ENCODE measurements at regions not wholly inside any gene's neighbourhood (a gene's known extent, or its start where the extent isn't known, plus 50 kb on each side); places are given as distances from the start of the nearest gene placed in this dataset.
A peak's percentile ranks its signal among the peaks of the same experiment; 100 is the strongest.

DNA sequence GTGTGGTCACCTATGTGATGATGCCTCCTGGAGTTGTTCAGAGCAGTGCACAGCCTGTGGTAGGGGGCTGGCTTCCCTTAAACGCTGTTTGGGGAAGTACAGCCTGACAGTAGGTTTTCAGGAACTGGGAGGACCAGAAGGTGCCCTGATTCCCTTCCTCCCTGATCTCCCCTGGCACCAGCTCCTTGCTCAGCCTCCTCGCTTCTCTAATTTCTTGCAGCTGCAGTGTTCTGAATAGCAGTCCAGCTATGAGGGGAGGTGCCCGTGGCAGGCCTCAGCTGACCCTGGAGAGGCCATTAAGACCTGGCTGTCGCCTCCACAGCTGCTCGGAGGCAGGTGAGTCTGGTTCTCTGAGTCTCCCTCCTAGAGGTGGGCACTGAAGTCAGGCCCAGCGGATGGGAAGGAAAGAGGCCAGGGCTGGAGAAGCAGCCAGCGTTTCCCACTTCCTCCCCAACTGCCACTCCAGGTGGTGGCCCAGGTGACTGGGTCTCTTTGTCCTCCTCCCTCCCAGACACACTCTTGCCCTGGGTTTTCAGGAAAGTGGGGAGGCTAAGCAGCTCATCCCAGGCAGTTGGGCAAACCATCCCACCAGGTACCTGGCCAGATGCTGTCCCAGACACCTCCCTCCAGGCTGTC is 52.0 kb upstream of the RPL11 start:
- WGBS = 18% methylated on average over 7 of the region's 7 CpGs
- peaks cover 0 to 3% of the 10 kb centered on the region in 2 donors for H3K9me3 ChIP-seq (ENCODE audit: control insufficient read depth in 2 of 2, insufficient read depth in 1 of 2, low read length in 1 of 2)
- H3K27me3 ChIP-seq (ENCODE audit: control insufficient read depth in 2 of 2, insufficient read depth in 1 of 2, low read length in 1 of 2) = no peaks in the 10 kb centered on the region
- peaks cover 29 to 63% of the 10 kb centered on the region in 2 donors for H3K4me1 ChIP-seq (ENCODE audit: control insufficient read depth in 2 of 2, insufficient read depth in 2 of 2, low read length in 2 of 2)
- no peak overlapping the region for H3K4me3 ChIP-seq (ENCODE audit: low read length in 2 of 2)
- peak in 1 of 9 donors; percentile 65 for DNase-seq (ENCODE audit: low read depth in 6 of 9, low spot score in 9 of 9)
- peak overlapping the region in 1 of 2 donors; percentile 20 for H3K27ac ChIP-seq (ENCODE audit: low read depth in 1 of 2, low read length in 1 of 2)
- no peaks in the 10 kb centered on the region for H3K36me3 ChIP-seq (ENCODE audit: control insufficient read depth in 2 of 2, insufficient read depth in 2 of 2, low read length in 1 of 2)

DNA sequence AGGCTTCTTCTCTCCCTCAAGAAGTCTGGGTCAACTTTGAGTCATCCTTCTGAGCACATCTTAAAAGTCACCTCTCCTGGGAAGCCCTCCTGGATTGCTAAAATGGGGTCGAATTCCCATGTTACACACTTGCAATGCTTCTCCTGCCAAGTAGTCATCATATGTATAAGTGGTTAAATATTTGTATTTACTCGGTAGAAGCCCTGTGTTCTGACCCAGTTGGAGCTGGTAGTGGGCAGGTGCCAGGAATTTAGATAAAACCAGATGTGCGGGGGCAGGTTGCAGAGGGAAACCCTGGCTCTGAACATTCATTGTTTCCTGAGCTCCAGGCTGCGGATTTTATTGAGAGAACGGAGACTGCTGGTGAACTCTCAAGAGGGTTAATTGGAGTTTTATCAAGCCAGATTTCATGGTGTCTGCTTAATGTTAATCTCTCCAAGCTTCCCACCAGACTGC is 52.8 kb upstream of the RPL11 start:
- Histone ChIP-seq H3K4me3 (ENCODE audit: low read length in 2 of 2) (no peak overlapping the region), H3K36me3 (ENCODE audit: control insufficient read depth in 2 of 2, insufficient read depth in 2 of 2, low read length in 1 of 2) (no peaks in the 10 kb centered on the region), H3K27me3 (ENCODE audit: control insufficient read depth in 2 of 2, insufficient read depth in 1 of 2, low read length in 1 of 2) (no peaks in the 10 kb centered on the region), H3K9me3 (ENCODE audit: control insufficient read depth in 2 of 2, insufficient read depth in 1 of 2, low read length in 1 of 2) (peaks cover 0 to 3% of the 10 kb centered on the region in 2 donors), H3K4me1 (ENCODE audit: control insufficient read depth in 2 of 2, insufficient read depth in 2 of 2, low read length in 2 of 2) (peaks cover 31 to 66% of the 10 kb centered on the region in 2 donors), H3K27ac (ENCODE audit: low read depth in 1 of 2, low read length in 1 of 2) (peak overlapping the region in 1 of 2 donors; percentile 46)
- no peak for DNase-seq (ENCODE audit: low read depth in 6 of 9, low spot score in 9 of 9)
- 91% methylated on average over 5 of the region's 5 CpGs for WGBS

DNA sequence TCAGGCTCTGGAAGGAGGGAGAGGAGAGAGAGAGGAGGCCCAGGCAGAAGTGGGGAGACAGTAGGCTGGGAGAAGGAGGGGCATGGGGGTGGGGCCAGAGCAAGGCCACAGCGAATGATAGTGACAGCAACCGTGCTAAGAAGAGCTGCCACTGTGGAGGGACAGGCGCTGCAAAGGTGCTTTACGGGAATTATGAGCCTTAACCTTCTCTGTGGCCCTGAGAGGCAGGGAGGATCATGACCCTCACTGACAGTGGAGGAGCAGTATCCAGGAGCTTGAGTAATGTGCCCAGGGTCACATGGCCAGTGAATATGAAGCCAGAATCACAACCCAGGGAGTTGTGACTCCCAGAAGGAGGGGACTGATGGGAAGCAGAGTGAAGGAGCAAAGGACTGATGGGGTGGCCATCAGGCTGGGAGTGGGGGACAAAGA is 53.4 kb upstream of the RPL11 start:
- H3K4me1 ChIP-seq (ENCODE audit: control insufficient read depth in 2 of 2, insufficient read depth in 2 of 2, low read length in 2 of 2) = peaks cover 31 to 67% of the 10 kb centered on the region in 2 donors
- H3K4me3 ChIP-seq (ENCODE audit: low read length in 2 of 2) = no peak overlapping the region
- peaks cover 0 to 3% of the 10 kb centered on the region in 2 donors for H3K9me3 ChIP-seq (ENCODE audit: control insufficient read depth in 2 of 2, insufficient read depth in 1 of 2, low read length in 1 of 2)
- WGBS = 81% methylated on average over 4 of the region's 4 CpGs
- no peaks in the 10 kb centered on the region for H3K27me3 ChIP-seq (ENCODE audit: control insufficient read depth in 2 of 2, insufficient read depth in 1 of 2, low read length in 1 of 2)
- no peaks in the 10 kb centered on the region for H3K36me3 ChIP-seq (ENCODE audit: control insufficient read depth in 2 of 2, insufficient read depth in 2 of 2, low read length in 1 of 2)
- DNase-seq (ENCODE audit: low read depth in 6 of 9, low spot score in 9 of 9) = peak in 1 of 9 donors; percentile 52
- peak overlapping the region in 1 of 2 donors; percentile 65 for H3K27ac ChIP-seq (ENCODE audit: low read depth in 1 of 2, low read length in 1 of 2)

GRCh38 chr1:23636009-23636408 is 55.6 kb upstream of the RPL11 start:
- Histone ChIP-seq H3K9me3 (ENCODE audit: control insufficient read depth in 2 of 2, insufficient read depth in 1 of 2, low read length in 1 of 2) (peaks cover 0 to 3% of the 10 kb centered on the region in 2 donors), H3K36me3 (ENCODE audit: control insufficient read depth in 2 of 2, insufficient read depth in 2 of 2, low read length in 1 of 2) (no peaks in the 10 kb centered on the region), H3K27me3 (ENCODE audit: control insufficient read depth in 2 of 2, insufficient read depth in 1 of 2, low read length in 1 of 2) (no peaks in the 10 kb centered on the region), H3K4me3 (ENCODE audit: low read length in 2 of 2) (no peak overlapping the region), H3K4me1 (ENCODE audit: control insufficient read depth in 2 of 2, insufficient read depth in 2 of 2, low read length in 2 of 2) (peaks cover 31 to 74% of the 10 kb centered on the region in 2 donors), H3K27ac (ENCODE audit: low read depth in 1 of 2, low read length in 1 of 2) (peak overlapping the region in 1 of 2 donors; percentile 26)
- no peak for DNase-seq (ENCODE audit: low read depth in 6 of 9, low spot score in 9 of 9)
- 97% methylated on average over 7 of the region's 7 CpGs for WGBS

DNA sequence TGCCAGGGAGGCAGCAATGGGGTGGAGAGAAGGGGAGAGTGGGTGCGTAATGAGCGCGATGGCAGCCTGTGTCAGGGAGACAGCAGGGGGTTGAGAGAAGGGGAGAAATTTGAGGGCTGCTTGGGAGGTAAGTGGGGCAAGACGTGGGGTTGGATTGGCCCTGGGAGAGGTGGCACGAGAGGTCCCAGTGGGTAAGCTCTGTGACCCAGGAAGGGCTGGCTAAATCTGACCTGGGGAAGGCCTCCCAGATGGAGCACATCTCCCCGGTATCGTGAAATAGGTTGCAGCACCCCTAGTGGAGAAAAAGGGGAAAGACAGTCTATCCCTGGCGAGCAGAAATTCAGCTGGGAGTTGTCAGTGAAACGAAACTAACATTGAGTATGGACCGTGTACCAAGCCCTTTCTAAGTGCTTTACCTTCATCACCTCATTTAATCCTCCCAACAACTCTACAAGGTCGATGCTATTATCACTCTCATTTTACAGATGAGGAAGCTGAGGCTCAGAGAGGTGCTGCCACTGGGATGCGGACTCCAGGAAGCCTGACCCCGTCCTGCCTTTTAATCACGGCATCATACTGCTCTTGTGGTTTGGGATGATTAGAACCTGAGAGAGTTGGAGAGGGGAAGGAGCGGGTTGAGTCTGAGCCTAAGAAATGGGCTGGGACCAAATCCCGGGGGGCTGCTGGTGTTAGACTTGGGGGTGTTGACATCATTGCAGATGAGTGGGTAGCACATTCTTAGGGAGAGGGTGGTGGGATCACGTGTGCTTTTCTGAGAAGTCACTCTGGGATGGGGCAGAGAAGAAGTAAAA is 56.6 kb upstream of the RPL11 start:
- no peaks in the 10 kb centered on the region for H3K27me3 ChIP-seq (ENCODE audit: control insufficient read depth in 2 of 2, insufficient read depth in 1 of 2, low read length in 1 of 2)
- H3K4me1 ChIP-seq (ENCODE audit: control insufficient read depth in 2 of 2, insufficient read depth in 2 of 2, low read length in 2 of 2) = peaks cover 30 to 76% of the 10 kb centered on the region in 2 donors
- peak in 6 of 9 donors; percentile 54 to 90 (median 74) for DNase-seq (ENCODE audit: low read depth in 6 of 9, low spot score in 9 of 9)
- H3K9me3 ChIP-seq (ENCODE audit: control insufficient read depth in 2 of 2, insufficient read depth in 1 of 2, low read length in 1 of 2) = peaks cover 0 to 2% of the 10 kb centered on the region in 2 donors
- H3K27ac ChIP-seq (ENCODE audit: low read depth in 1 of 2, low read length in 1 of 2) = peak overlapping the region; percentile 79 to 86
- H3K36me3 ChIP-seq (ENCODE audit: control insufficient read depth in 2 of 2, insufficient read depth in 2 of 2, low read length in 1 of 2) = no peaks in the 10 kb centered on the region
- WGBS = 34% methylated on average over 17 of the region's 17 CpGs
- H3K4me3 ChIP-seq (ENCODE audit: low read length in 2 of 2) = peak overlapping the region; percentile 26 to 39

- WGBS = 95% methylated on average over 2 of the region's 2 CpGs
- Histone ChIP-seq H3K36me3 (ENCODE audit: control insufficient read depth in 2 of 2, insufficient read depth in 2 of 2, low read length in 1 of 2) (no peaks in the 10 kb centered on the region), H3K4me3 (ENCODE audit: low read length in 2 of 2) (no peak overlapping the region), H3K27me3 (ENCODE audit: control insufficient read depth in 2 of 2, insufficient read depth in 1 of 2, low read length in 1 of 2) (no peaks in the 10 kb centered on the region), H3K4me1 (ENCODE audit: control insufficient read depth in 2 of 2, insufficient read depth in 2 of 2, low read length in 2 of 2) (peaks cover 25 to 75% of the 10 kb centered on the region in 2 donors), H3K9me3 (ENCODE audit: control insufficient read depth in 2 of 2, insufficient read depth in 1 of 2, low read length in 1 of 2) (no peaks in the 10 kb centered on the region), H3K27ac (ENCODE audit: low read depth in 1 of 2, low read length in 1 of 2) (peak overlapping the region; percentile 64 to 86)
- no peak for DNase-seq (ENCODE audit: low read depth in 6 of 9, low spot score in 9 of 9)
Measured at GRCh38 chr1:23634518-23634839, 57.1 kb upstream of the RPL11 start.

DNA sequence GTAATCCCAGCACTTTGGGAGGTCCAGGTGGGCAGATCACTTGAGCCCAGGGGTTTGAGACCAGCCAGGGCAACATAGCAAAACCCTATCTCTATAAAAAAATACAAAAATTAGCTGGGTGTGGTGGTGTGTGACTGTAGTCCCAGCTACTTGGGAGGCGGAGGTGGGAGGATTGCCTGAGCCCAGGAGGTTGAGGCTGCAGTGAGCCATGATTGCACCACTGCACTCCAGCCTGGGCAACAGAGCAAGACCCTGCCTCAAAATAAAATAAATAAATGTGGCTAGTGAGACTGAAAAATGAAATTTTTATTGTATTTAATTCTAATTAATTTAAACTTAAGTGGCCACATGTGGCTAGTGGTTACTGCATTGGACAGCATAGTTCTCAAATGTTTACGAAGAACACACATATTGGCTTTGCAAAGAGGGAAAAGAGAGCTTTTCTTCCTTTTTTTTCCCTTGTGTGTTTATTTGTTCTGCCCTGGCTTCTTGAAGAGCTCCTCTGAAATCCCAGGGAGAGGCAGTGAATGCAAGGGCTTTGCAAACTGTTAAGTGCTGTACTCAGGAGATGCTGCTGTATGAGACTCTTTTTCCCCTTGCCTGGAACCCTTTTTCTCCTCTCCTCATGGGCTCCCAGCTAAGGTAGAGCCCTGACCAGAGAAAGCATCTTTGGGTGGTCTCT is 59.0 kb upstream of the RPL11 start:
- WGBS = 95% methylated on average over 2 of the region's 2 CpGs
- DNase-seq (ENCODE audit: low read depth in 6 of 9, low spot score in 9 of 9) = no peak
- H3K9me3 ChIP-seq (ENCODE audit: control insufficient read depth in 2 of 2, insufficient read depth in 1 of 2, low read length in 1 of 2) = no peaks in the 10 kb centered on the region
- H3K27me3 ChIP-seq (ENCODE audit: control insufficient read depth in 2 of 2, insufficient read depth in 1 of 2, low read length in 1 of 2) = no peaks in the 10 kb centered on the region
- H3K27ac ChIP-seq (ENCODE audit: low read depth in 1 of 2, low read length in 1 of 2) = no peak overlapping the region
- no peak overlapping the region for H3K4me3 ChIP-seq (ENCODE audit: low read length in 2 of 2)
- peaks cover 15 to 71% of the 10 kb centered on the region in 2 donors for H3K4me1 ChIP-seq (ENCODE audit: control insufficient read depth in 2 of 2, insufficient read depth in 2 of 2, low read length in 2 of 2)
- no peaks in the 10 kb centered on the region for H3K36me3 ChIP-seq (ENCODE audit: control insufficient read depth in 2 of 2, insufficient read depth in 2 of 2, low read length in 1 of 2)

DNA sequence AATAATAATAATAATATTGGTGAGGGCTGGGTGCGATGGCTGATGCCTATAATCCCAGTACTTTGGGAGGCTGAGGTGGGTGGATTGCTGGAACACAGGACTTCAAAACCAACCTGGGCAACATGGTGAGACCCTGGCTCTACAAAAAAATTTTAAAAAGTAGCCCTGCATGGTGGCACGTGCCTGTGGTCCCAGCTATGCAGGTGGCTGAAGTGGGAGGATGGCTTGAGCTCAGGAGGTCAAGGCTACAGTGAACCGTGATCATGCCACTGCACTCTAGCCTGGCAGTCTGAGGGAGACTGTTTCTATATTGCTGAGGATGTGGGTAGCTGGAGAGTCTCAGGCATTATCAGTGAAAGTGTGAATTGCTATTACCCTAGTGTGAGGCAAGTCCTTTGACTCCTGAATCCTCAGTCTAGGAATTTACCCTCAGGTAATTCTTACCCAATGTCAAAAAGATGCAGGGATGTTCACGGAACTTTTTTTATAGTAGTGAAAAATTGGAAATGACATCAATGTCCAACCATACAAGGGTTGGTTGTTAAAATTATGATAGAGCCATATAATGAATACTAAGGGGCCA is 61.8 kb upstream of the RPL11 start:
- 93% methylated on average over 4 of the region's 4 CpGs for WGBS
- no peak overlapping the region for H3K27ac ChIP-seq (ENCODE audit: low read depth in 1 of 2, low read length in 1 of 2)
- H3K36me3 ChIP-seq (ENCODE audit: control insufficient read depth in 2 of 2, insufficient read depth in 2 of 2, low read length in 1 of 2) = no peaks in the 10 kb centered on the region
- peaks cover 8 to 67% of the 10 kb centered on the region in 2 donors for H3K4me1 ChIP-seq (ENCODE audit: control insufficient read depth in 2 of 2, insufficient read depth in 2 of 2, low read length in 2 of 2)
- H3K9me3 ChIP-seq (ENCODE audit: control insufficient read depth in 2 of 2, insufficient read depth in 1 of 2, low read length in 1 of 2) = no peaks in the 10 kb centered on the region
- DNase-seq (ENCODE audit: low read depth in 6 of 9, low spot score in 9 of 9) = no peak
- H3K27me3 ChIP-seq (ENCODE audit: control insufficient read depth in 2 of 2, insufficient read depth in 1 of 2, low read length in 1 of 2) = no peaks in the 10 kb centered on the region
- no peak overlapping the region for H3K4me3 ChIP-seq (ENCODE audit: low read length in 2 of 2)

Measured in thymus (tissue), 11 donors.